NCI-H2081 treated with DMSO at 0.1 percent for 48 hours (cell line): ENCODE measurements at regions not wholly inside any gene's neighbourhood (a gene's known extent, or its start where the extent isn't known, plus 50 kb on each side); places are given as distances from the start of the nearest gene placed in this dataset.
"Not testable (repeated sequence)": the region's sequence is repeated elsewhere in the genome, so short reads cannot be mapped to it uniquely, and the experiment has no call there.

ENCODE experiments used
- DNase-seq: peaks from one replicate; lab custom pipeline; 2025; lab: John Stamatoyannopoulos, UW

- no peak for DNase-seq
Measured at GRCh38 chr10:57168611-57169240, 807.7 kb upstream of the ZWINT start.

GRCh38 chr10:57165671-57166070 is 804.6 kb upstream of the ZWINT start:
- no peak for DNase-seq

- no peak for DNase-seq
Measured at GRCh38 chr10:57162231-57162630, 801.2 kb upstream of the ZWINT start.

GRCh38 chr10:57161157-57161556 is 800.1 kb upstream of the ZWINT start:
- DNase-seq = no peak

GRCh38 chr10:57145548-57145947 is 784.5 kb upstream of the ZWINT start:
- DNase-seq = no peak

GRCh38 chr10:57142925-57143576 is 782.0 kb upstream of the ZWINT start:
- no peak for DNase-seq

- DNase-seq = no peak
Measured at GRCh38 chr10:57141708-57142107, 780.6 kb upstream of the ZWINT start.

- no peak for DNase-seq
Measured at GRCh38 chr10:57119684-57120083, 758.6 kb upstream of the ZWINT start.

GRCh38 chr10:57113545-57113944 is 752.5 kb upstream of the ZWINT start:
- DNase-seq = no peak

GRCh38 chr10:57102236-57102635 is 741.2 kb upstream of the ZWINT start:
- no peak for DNase-seq

GRCh38 chr10:57098146-57098545 is 737.1 kb upstream of the ZWINT start:
- DNase-seq = no peak

GRCh38 chr10:57096044-57096443 is 735.0 kb upstream of the ZWINT start:
- no peak for DNase-seq

- no peak for DNase-seq
Measured at GRCh38 chr10:57094965-57095364, 733.9 kb upstream of the ZWINT start.

- DNase-seq = no peak
Measured at GRCh38 chr10:57094083-57094482, 733.0 kb upstream of the ZWINT start.

- no peak for DNase-seq
Measured at GRCh38 chr10:57053530-57053929, 692.5 kb upstream of the ZWINT start.

- DNase-seq = no peak
Measured at GRCh38 chr10:57049096-57049495, 688.0 kb upstream of the ZWINT start.

GRCh38 chr10:57038531-57038930 is 677.5 kb upstream of the ZWINT start:
- DNase-seq = no peak

GRCh38 chr10:57035310-57035709 is 674.3 kb upstream of the ZWINT start:
- DNase-seq = no peak

- not testable (repeated sequence) for DNase-seq
Measured at GRCh38 chr10:57032301-57032700, 671.2 kb upstream of the ZWINT start.

- no peak for DNase-seq
Measured at GRCh38 chr10:57031346-57031745, 670.3 kb upstream of the ZWINT start.

- DNase-seq = no peak
Measured at GRCh38 chr10:57026307-57026706, 665.2 kb upstream of the ZWINT start.

GRCh38 chr10:57023626-57024025 is 662.6 kb upstream of the ZWINT start:
- DNase-seq = no peak

GRCh38 chr10:57018452-57018851 is 657.4 kb upstream of the ZWINT start:
- no peak for DNase-seq
